ENCODE measurements at regions not wholly inside any gene's neighbourhood (a gene's known extent, or its start where the extent isn't known, plus 50 kb on each side); places are given as distances from the start of the nearest gene placed in this dataset.

- ChIA-PET CTCF (no interaction called here), POLR2A (no interaction called here)
- Mint-ChIP-seq H3K4me1 (ENCODE audit: low read depth) (no peaks in the 10 kb centered on the region), H3K36me3 (ENCODE audit: low read depth) (no peaks in the 10 kb centered on the region), H3K27me3 (no peaks in the 10 kb centered on the region), H3K27ac (no peak overlapping the region), H3K4me3 (no peak overlapping the region), H3K9me3 (peaks cover 4% of the 10 kb centered on the region)
- no peak for DNase-seq
- intact Hi-C loops (cut with DNase I, micrococcal nuclease): no loop called here
- H3K4me3 ChIP-seq (ENCODE audit: low read length): no peak overlapping the region
- no peaks in the 10 kb centered on the region for H3K4me1 ChIP-seq (ENCODE audit: insufficient read depth, low read length)
- no peaks in the 10 kb centered on the region for H3K36me3 ChIP-seq (ENCODE audit: insufficient read depth, low read length)
- no peaks in the 10 kb centered on the region for H3K27me3 ChIP-seq (ENCODE audit: control insufficient read depth in 1 of 2, insufficient read depth in 2 of 2, low read length in 2 of 2)
- H3K9me3 ChIP-seq (ENCODE audit: control insufficient read depth in 1 of 2, insufficient read depth in 1 of 2, low read length in 2 of 2): peaks cover 0 to 16% of the 10 kb centered on the region in 2 experiments
- no peak overlapping the region for H3K27ac ChIP-seq (ENCODE audit: low read depth in 1 of 2, low read length in 2 of 2)
- ATAC-seq (ENCODE audit: poor library complexity): no peak
- no peak for TF ChIP-seq CTCF (IDR thresholded peaks at IDR 0.05)
These were observed 269.4 kb downstream of the PTGER3 start for GRCh38 chr1:70778056-70778762.

GRCh38 chr1:70778934-70779333, 268.7 kb downstream of the PTGER3 start:
- Histone ChIP-seq H3K27me3 (ENCODE audit: control insufficient read depth in 1 of 2, insufficient read depth in 2 of 2, low read length in 2 of 2) (no peaks in the 10 kb centered on the region), H3K27ac (ENCODE audit: low read depth in 1 of 2, low read length in 2 of 2) (no peak overlapping the region), H3K9me3 (ENCODE audit: control insufficient read depth in 1 of 2, insufficient read depth in 1 of 2, low read length in 2 of 2) (peaks cover 0 to 10% of the 10 kb centered on the region in 2 experiments), H3K4me3 (ENCODE audit: low read length) (no peak overlapping the region), H3K36me3 (ENCODE audit: insufficient read depth, low read length) (no peaks in the 10 kb centered on the region), H3K4me1 (ENCODE audit: insufficient read depth, low read length) (no peaks in the 10 kb centered on the region)
- no peaks in the 10 kb centered on the region for H3K27me3 Mint-ChIP-seq
- no peak overlapping the region for H3K27ac Mint-ChIP-seq
- DNase-seq (no peak), ATAC-seq (ENCODE audit: poor library complexity) (no peak)
- no peaks in the 10 kb centered on the region for H3K4me1 Mint-ChIP-seq (ENCODE audit: low read depth)
- ChIA-PET POLR2A (no interaction called here), CTCF (no interaction called here)
- no peak for TF ChIP-seq CTCF (IDR thresholded peaks at IDR 0.05)
- intact Hi-C loops (cut with DNase I, micrococcal nuclease): no loop called here
- H3K4me3 Mint-ChIP-seq: no peak overlapping the region
- no peaks in the 10 kb centered on the region for H3K36me3 Mint-ChIP-seq (ENCODE audit: low read depth)
- peaks cover 4% of the 10 kb centered on the region for H3K9me3 Mint-ChIP-seq

GRCh38 chr1:70779571-70779970, 268.0 kb downstream of the PTGER3 start:
- TF ChIP-seq CTCF (IDR thresholded peaks at IDR 0.05): no peak
- Mint-ChIP-seq H3K4me3 (no peak overlapping the region), H3K27me3 (no peaks in the 10 kb centered on the region), H3K4me1 (ENCODE audit: low read depth) (no peaks in the 10 kb centered on the region), H3K9me3 (peaks cover 4% of the 10 kb centered on the region), H3K27ac (no peak overlapping the region), H3K36me3 (ENCODE audit: low read depth) (no peaks in the 10 kb centered on the region)
- DNase-seq (no peak), ATAC-seq (ENCODE audit: poor library complexity) (no peak)
- ChIA-PET POLR2A (no interaction called here), CTCF (no interaction called here)
- no peaks in the 10 kb centered on the region for H3K4me1 ChIP-seq (ENCODE audit: insufficient read depth, low read length)
- H3K27ac ChIP-seq (ENCODE audit: low read depth in 1 of 2, low read length in 2 of 2): no peak overlapping the region
- no peaks in the 10 kb centered on the region for H3K36me3 ChIP-seq (ENCODE audit: insufficient read depth, low read length)
- no peaks in the 10 kb centered on the region for H3K27me3 ChIP-seq (ENCODE audit: control insufficient read depth in 1 of 2, insufficient read depth in 2 of 2, low read length in 2 of 2)
- intact Hi-C loops (cut with DNase I, micrococcal nuclease): no loop called here
- no peak overlapping the region for H3K4me3 ChIP-seq (ENCODE audit: low read length)
- peaks cover 0 to 5% of the 10 kb centered on the region in 2 experiments for H3K9me3 ChIP-seq (ENCODE audit: control insufficient read depth in 1 of 2, insufficient read depth in 1 of 2, low read length in 2 of 2)

All from CD4-positive, alpha-beta T cell (primary cell).